ENCODE measurements at regions not wholly inside any gene's neighbourhood (a gene's known extent, or its start where the extent isn't known, plus 50 kb on each side); places are given as distances from the start of the nearest gene placed in this dataset.

- no peak for TF ChIP-seq CTCF (conservative IDR thresholded peaks at IDR 0.05; ENCODE audit: low read depth, low read length)
- DNase-seq (ENCODE audit: low read depth) = no peak
- H3K4me3 ChIP-seq (ENCODE audit: low read depth, low read length) = no peak overlapping the region
Observed at GRCh38 chr10:51020200-51020599, 54.1 kb upstream of the PRKG1 start.

GRCh38 chr10:51022933-51023585 lies 51.2 kb upstream of the PRKG1 start:
- DNase-seq (ENCODE audit: low read depth) = no peak
- TF ChIP-seq CTCF (conservative IDR thresholded peaks at IDR 0.05; ENCODE audit: low read depth, low read length) = no peak
- H3K4me3 ChIP-seq (ENCODE audit: low read depth, low read length) = no peak overlapping the region

DNA sequence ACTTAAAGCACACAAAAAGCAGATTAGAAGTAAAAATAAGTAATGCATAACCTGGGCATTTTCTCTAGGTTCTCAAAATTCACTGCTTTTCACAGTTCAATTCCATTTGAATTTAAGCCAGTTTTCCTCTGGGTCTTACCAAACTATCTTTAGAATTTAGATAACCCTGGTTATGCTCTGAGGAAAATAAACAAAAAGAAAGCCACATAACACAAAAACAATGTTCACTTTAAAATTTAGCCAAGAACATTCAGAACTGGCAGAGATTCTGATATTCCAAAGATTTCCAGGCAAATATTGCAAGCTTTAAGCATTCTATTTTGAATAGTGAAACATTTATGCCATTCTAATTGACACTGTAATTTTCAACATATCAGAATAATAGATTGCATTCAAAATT lies 50.7 kb upstream of the PRKG1 start:
- no peak overlapping the region for H3K4me3 ChIP-seq (ENCODE audit: low read depth, low read length)
- TF ChIP-seq CTCF (conservative IDR thresholded peaks at IDR 0.05; ENCODE audit: low read depth, low read length) = no peak

More for the DNA sequence above, 50.7 kb upstream of the PRKG1 start:
- no peak for DNase-seq (ENCODE audit: low read depth)
